HL-60 (cell line): ENCODE measurements at regions not wholly inside any gene's neighbourhood (a gene's known extent, or its start where the extent isn't known, plus 50 kb on each side); places are given as distances from the start of the nearest gene placed in this dataset.

Experiments used
- DNase-seq, 2 experiments: peaks; one replicate each; pipeline ENCODE4 v3.0.0-alpha.2; 2010 to 2020; ENCODE audit warnings: low read depth in 1 of 2, low spot score in 1 of 2
- H3K27ac ChIP-seq: fragments of 250-450 bp; sonication (Bioruptor Pico); replicated peaks from 2 replicates; pipeline ENCODE4 v1.5.1; 2020; ENCODE audit warnings: mild to moderate bottlenecking, moderate library complexity
- H3K27me3 ChIP-seq: fragments of 250-450 bp; sonication (Bioruptor Pico); 2 replicates; pipeline ENCODE4 v1.5.1; 2021; ENCODE audit warnings: mild to moderate bottlenecking, moderate library complexity; ENCODE audit not compliant: insufficient read depth, poor library complexity, severe bottlenecking
- H3K4me3 ChIP-seq: replicated peaks from 2 replicates; pipeline ENCODE4 v1.5.1; 2011; ENCODE audit warnings: mild to moderate bottlenecking, control low read depth, low read length; ENCODE audit not compliant: insufficient read depth
- GABPA ChIP-seq: IDR thresholded peaks from 2 replicates; pipeline ENCODE4 v1.6.1; 2012; ENCODE audit warnings: low read depth
- POLR2AphosphoS5 ChIP-seq: IDR thresholded peaks from 2 replicates; pipeline ENCODE4 v1.6.1; 2012; ENCODE audit warnings: low read depth
- SPI1 ChIP-seq: IDR thresholded peaks from 2 replicates; pipeline ENCODE4 v1.6.1; 2012; ENCODE audit warnings: low read depth, mild to moderate bottlenecking, borderline replicate concordance
- TF ChIP-seq, protein P1 (sequence below): IDR thresholded peaks from one replicate; pipeline ENCODE4 v1.5.1; 2011; ENCODE audit warnings: low read length, control low read depth, inconsistent platforms; ENCODE audit not compliant: insufficient read depth
- TF ChIP-seq, protein P2 (sequence below): IDR thresholded peaks from 2 replicates; pipeline ENCODE4 v1.6.1; 2012; ENCODE audit warnings: low read depth; ENCODE audit not compliant: insufficient replicate concordance

DNA sequence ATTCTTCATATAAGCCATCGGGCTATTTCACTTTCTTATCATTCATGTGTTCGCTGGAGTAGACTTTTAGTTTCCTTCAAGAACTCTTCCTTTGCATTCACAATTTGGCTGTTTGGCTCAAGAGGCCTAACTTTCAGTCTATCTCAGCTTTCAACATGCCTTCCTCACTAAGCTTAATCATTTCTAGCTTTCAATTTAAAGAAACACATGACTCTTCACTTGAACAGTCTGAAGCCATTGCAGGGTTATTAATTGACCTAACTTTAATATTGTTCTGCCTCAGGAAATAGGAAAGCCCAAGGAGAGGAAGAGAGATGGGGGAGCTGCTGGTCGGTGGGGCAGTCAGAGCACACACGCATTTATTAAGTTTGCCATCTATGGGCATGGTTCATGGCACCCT is 158.1 kb downstream of the SUCLA2 start:
- TF ChIP-seq, protein P1, sequence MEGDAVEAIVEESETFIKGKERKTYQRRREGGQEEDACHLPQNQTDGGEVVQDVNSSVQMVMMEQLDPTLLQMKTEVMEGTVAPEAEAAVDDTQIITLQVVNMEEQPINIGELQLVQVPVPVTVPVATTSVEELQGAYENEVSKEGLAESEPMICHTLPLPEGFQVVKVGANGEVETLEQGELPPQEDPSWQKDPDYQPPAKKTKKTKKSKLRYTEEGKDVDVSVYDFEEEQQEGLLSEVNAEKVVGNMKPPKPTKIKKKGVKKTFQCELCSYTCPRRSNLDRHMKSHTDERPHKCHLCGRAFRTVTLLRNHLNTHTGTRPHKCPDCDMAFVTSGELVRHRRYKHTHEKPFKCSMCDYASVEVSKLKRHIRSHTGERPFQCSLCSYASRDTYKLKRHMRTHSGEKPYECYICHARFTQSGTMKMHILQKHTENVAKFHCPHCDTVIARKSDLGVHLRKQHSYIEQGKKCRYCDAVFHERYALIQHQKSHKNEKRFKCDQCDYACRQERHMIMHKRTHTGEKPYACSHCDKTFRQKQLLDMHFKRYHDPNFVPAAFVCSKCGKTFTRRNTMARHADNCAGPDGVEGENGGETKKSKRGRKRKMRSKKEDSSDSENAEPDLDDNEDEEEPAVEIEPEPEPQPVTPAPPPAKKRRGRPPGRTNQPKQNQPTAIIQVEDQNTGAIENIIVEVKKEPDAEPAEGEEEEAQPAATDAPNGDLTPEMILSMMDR: no peak
- TF ChIP-seq SPI1 (no peak), GABPA (no peak), POLR2AphosphoS5 (no peak)
- TF ChIP-seq, protein P2, sequence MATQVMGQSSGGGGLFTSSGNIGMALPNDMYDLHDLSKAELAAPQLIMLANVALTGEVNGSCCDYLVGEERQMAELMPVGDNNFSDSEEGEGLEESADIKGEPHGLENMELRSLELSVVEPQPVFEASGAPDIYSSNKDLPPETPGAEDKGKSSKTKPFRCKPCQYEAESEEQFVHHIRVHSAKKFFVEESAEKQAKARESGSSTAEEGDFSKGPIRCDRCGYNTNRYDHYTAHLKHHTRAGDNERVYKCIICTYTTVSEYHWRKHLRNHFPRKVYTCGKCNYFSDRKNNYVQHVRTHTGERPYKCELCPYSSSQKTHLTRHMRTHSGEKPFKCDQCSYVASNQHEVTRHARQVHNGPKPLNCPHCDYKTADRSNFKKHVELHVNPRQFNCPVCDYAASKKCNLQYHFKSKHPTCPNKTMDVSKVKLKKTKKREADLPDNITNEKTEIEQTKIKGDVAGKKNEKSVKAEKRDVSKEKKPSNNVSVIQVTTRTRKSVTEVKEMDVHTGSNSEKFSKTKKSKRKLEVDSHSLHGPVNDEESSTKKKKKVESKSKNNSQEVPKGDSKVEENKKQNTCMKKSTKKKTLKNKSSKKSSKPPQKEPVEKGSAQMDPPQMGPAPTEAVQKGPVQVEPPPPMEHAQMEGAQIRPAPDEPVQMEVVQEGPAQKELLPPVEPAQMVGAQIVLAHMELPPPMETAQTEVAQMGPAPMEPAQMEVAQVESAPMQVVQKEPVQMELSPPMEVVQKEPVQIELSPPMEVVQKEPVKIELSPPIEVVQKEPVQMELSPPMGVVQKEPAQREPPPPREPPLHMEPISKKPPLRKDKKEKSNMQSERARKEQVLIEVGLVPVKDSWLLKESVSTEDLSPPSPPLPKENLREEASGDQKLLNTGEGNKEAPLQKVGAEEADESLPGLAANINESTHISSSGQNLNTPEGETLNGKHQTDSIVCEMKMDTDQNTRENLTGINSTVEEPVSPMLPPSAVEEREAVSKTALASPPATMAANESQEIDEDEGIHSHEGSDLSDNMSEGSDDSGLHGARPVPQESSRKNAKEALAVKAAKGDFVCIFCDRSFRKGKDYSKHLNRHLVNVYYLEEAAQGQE: no peak
- H3K4me3 ChIP-seq: no peak overlapping the region
- DNase-seq: no peak
- H3K27me3 ChIP-seq: no peaks in the 10 kb centered on the region
- no peak overlapping the region for H3K27ac ChIP-seq

DNA sequence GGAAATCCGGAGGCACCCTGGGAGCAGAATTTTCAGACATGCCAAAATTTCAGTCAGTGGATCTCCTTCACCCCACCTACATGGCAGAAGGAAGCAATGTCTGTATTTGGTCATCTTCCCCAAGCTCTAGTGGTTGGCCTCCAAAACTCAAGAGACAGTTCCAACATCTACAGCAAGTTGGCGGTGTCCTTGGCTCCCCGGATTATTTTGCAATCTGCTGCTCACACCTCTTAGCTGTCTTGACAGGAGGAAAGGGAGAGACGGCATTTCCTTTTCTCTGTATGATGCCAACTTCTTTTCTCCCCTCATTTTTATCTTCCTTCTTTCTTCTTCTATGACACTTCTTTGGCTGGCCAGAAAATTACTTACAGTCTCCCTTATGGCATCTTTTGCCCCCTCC is 159.9 kb downstream of the SUCLA2 start:
- no peak for TF ChIP-seq POLR2AphosphoS5
- TF ChIP-seq SPI1: no peak
- TF ChIP-seq, protein P2: no peak
- no peak for TF ChIP-seq GABPA
- H3K27ac ChIP-seq: no peak overlapping the region
- no peak overlapping the region for H3K4me3 ChIP-seq
- H3K27me3 ChIP-seq: no peaks in the 10 kb centered on the region
- no peak for DNase-seq

DNA sequence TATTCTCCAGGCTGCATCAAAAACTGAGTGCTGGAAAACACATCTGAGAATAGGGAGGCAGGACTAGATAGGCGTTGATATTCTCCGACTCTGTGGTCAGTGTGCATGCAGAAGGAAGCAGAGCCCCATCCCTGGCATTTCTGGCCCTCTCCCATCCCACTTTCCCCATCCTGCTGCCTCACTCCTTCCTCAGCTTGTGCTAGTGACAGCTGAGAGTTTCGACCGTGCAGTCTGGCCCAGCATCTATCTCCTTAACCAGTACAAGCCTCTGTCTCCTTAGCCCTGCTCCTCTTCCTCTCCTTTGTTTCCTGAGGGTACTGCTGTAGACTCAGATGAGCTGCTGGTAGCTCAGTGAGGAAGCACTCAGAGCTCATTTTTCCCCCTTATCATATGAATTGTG is 163.2 kb downstream of the SUCLA2 start:
- no peak for DNase-seq
- TF ChIP-seq GABPA (no peak), POLR2AphosphoS5 (no peak), SPI1 (no peak)
- TF ChIP-seq, protein P1: no peak
- TF ChIP-seq, protein P2: no peak
- Histone ChIP-seq H3K27ac (no peak overlapping the region), H3K27me3 (no peaks in the 10 kb centered on the region), H3K4me3 (no peak overlapping the region)
